PC-3 (cell line): ENCODE measurements at regions not wholly inside any gene's neighbourhood (a gene's known extent, or its start where the extent isn't known, plus 50 kb on each side); places are given as distances from the start of the nearest gene placed in this dataset.

Experiments
- ATAC-seq: fragments of 200-7000 bp; cut with Tn5 transposase; 2 replicates; pipeline ENCODE4 v1.9.1; 2020; ENCODE audit warnings: mild to moderate bottlenecking, moderate library complexity
- BruUV-seq: library from RNA; stranded (reverse); fragments of 400-500 nt; replicated peaks from 2 replicates; lab custom pipeline; 2021; lab: Mats Ljungman, UMichigan
- CTCF ChIA-PET: fragments of 300-600 bp; sonication (Branson Sonifier 250); formaldehyde crosslinking; loops from one replicate; lab custom pipeline; 2022; ENCODE audit warnings: antibody characterized with exemption; lab: Charles Lee
- POLR2A ChIA-PET: fragments of 300-600 bp; sonication (Branson Sonifier 250); formaldehyde crosslinking; loops from one replicate; lab custom pipeline; 2022; ENCODE audit warnings: antibody characterized with exemption; ENCODE audit not compliant: unreplicated experiment; lab: Charles Lee
- DNase-seq: peaks from one replicate; pipeline ENCODE4 v3.0.0-alpha.2; 2015
- H2AFZ ChIP-seq: fragments of 300-600 bp; sonication (generic); 2 replicates; pipeline ENCODE4 v1.6.0; 2016; ENCODE audit warnings: antibody characterized with exemption, low read length
- H3F3A ChIP-seq: fragments of 300-600 bp; sonication (generic); one replicate; pipeline ENCODE4 v1.6.0; 2017; ENCODE audit warnings: antibody characterized with exemption, low read length, control low read depth, mild to moderate bottlenecking; ENCODE audit not compliant: unreplicated experiment
- H3K27ac ChIP-seq: fragments of 300-600 bp; sonication (generic); 2 replicates; pipeline ENCODE4 v1.5.1; 2016; ENCODE audit warnings: mild to moderate bottlenecking, low read length
- H3K27me3 ChIP-seq: fragments of 300-600 bp; sonication (generic); 2 replicates; pipeline ENCODE4 v1.6.1; 2016; ENCODE audit warnings: low read length, mixed read lengths
- H3K36me3 ChIP-seq: fragments of 300-600 bp; sonication (generic); 2 replicates; pipeline ENCODE4 v1.6.1; 2016; ENCODE audit warnings: low read depth, mixed run types, low read length, mixed read lengths
- H3K4me1 ChIP-seq: fragments of 300-600 bp; sonication (generic); 2 replicates; pipeline ENCODE4 v1.5.1; 2016; ENCODE audit warnings: low read length; ENCODE audit not compliant: insufficient read depth
- H3K4me2 ChIP-seq: fragments of 300-600 bp; sonication (generic); 2 replicates; pipeline ENCODE4 v1.6.0; 2016; ENCODE audit warnings: low read length
- H3K4me3 ChIP-seq: fragments of 300-600 bp; sonication (generic); 2 replicates; pipeline ENCODE4 v1.5.1; 2016; ENCODE audit warnings: mild to moderate bottlenecking, low read length, mixed read lengths
- H3K79me2 ChIP-seq: fragments of 300-600 bp; sonication (generic); 2 replicates; pipeline ENCODE4 v1.6.1; 2017; ENCODE audit warnings: low read length, mixed read lengths
- H3K9ac ChIP-seq: fragments of 300-600 bp; sonication (generic); 2 replicates; pipeline ENCODE4 v1.6.0; 2016; ENCODE audit warnings: mild to moderate bottlenecking, low read length
- H3K9me2 ChIP-seq: fragments of 300-600 bp; sonication (generic); replicated peaks from 2 replicates; pipeline ENCODE4 v1.6.1; 2016; ENCODE audit warnings: mixed run types, low read length, mixed read lengths
- H3K9me3 ChIP-seq: fragments of 300-600 bp; sonication (generic); 2 replicates; pipeline ENCODE4 v1.6.1; 2016; ENCODE audit warnings: low read length, mixed read lengths
- H4K20me1 ChIP-seq: fragments of 300-600 bp; sonication (generic); 2 replicates; pipeline ENCODE4 v1.6.1; 2016; ENCODE audit warnings: low read length, mixed read lengths
- EZH2 ChIP-seq: fragments of 300-600 bp; sonication (generic); IDR thresholded peaks from one replicate; pipeline ENCODE4 v1.6.1; 2017; ENCODE audit warnings: antibody characterized with exemption, mild to moderate bottlenecking, low read length; ENCODE audit not compliant: unreplicated experiment
- EZH2phosphoT487 ChIP-seq: fragments of 300-600 bp; sonication (generic); IDR thresholded peaks from 2 replicates; pipeline ENCODE4 v1.6.1; 2018; ENCODE audit warnings: mild to moderate bottlenecking, antibody characterized with exemption, low read length, borderline replicate concordance
- intact Hi-C: fragments of 100-400 bp; cut with micrococcal nuclease; formaldehyde crosslinking; loops from 2 replicates; pipeline ENCODE4 v1.9.0; 2023
- TF ChIP-seq, protein P1 (sequence below): fragments of 300-600 bp; sonication (generic); conservative IDR thresholded peaks from 2 replicates; pipeline ENCODE4 v1.5.1; 2017; ENCODE audit warnings: antibody characterized with exemption, low read depth, mild to moderate bottlenecking, low read length

DNA sequence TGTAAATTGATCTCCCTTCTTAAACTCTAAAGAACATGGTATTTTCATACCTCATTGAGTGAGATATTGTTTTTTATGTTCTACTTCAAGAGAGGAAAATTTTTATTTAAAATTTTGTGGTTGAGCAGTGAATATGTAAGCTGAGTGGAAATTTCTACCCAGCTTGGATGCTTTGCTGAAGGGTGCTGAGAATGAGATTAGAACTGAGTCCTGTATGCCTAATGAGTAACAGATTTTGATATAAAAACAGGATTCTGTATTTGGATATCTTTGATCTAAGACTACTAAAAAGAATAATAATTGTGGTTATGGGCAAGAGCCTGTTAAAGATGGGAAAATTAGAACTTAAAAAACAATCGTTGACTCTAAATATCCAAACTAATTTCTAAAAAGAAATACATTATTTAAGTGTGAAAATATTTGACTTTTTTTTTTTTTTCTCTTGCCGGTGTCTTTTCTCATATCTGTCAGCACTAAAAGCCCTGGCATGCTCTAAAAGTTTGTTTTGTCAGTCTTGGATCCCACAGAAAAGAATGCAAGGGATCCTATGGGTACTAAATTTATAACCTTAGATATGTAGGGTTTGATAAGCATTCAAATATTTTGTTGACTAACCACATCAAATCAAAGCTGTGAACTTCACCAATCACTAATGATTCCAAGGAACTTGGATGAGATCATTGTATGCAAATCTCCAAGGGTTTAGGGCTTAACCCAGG lies 652.3 kb downstream of the PTPRC start:
- intact Hi-C loops: no loop called here
- Histone ChIP-seq H3K79me2 (no peaks in the 10 kb centered on the region), H4K20me1 (no peaks in the 10 kb centered on the region), H3K4me2 (no peak overlapping the region), H3F3A (no peaks in the 10 kb centered on the region), H3K9me3 (no peaks in the 10 kb centered on the region), H3K27me3 (no peaks in the 10 kb centered on the region), H3K27ac (no peak overlapping the region), H3K4me3 (no peak overlapping the region), H3K9me2 (no peaks in the 10 kb centered on the region), H3K36me3 (no peaks in the 10 kb centered on the region), H3K4me1 (no peaks in the 10 kb centered on the region), H2AFZ (no peak overlapping the region), H3K9ac (no peak overlapping the region)
- ChIA-PET CTCF (no interaction called here), POLR2A (no interaction called here)
- ATAC-seq (no peak), DNase-seq (no peak)
- no peak for TF ChIP-seq EZH2phosphoT487
- no peak for TF ChIP-seq EZH2
- TF ChIP-seq, protein P1, sequence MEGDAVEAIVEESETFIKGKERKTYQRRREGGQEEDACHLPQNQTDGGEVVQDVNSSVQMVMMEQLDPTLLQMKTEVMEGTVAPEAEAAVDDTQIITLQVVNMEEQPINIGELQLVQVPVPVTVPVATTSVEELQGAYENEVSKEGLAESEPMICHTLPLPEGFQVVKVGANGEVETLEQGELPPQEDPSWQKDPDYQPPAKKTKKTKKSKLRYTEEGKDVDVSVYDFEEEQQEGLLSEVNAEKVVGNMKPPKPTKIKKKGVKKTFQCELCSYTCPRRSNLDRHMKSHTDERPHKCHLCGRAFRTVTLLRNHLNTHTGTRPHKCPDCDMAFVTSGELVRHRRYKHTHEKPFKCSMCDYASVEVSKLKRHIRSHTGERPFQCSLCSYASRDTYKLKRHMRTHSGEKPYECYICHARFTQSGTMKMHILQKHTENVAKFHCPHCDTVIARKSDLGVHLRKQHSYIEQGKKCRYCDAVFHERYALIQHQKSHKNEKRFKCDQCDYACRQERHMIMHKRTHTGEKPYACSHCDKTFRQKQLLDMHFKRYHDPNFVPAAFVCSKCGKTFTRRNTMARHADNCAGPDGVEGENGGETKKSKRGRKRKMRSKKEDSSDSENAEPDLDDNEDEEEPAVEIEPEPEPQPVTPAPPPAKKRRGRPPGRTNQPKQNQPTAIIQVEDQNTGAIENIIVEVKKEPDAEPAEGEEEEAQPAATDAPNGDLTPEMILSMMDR: no peak
- no TSS peak for BruUV-seq

DNA sequence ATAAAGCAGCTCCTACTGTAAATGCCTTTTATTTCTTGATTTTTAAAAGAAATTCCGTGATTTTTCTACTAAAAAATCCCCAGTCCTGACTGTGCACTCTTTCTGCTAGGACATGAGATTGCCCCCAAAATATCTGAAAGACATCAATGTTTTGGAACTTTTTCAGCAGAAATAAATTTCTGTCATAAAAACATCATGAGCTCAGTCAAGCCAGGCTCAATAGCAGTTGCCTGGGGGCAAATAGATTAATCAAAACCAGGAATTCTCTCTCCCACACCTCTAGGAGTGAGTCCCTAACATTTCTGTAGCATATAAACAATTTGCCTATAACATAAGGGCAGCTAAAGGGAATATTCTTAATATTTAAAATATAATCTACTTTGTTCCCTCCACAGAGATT lies 654.1 kb downstream of the PTPRC start:
- Histone ChIP-seq H4K20me1 (no peaks in the 10 kb centered on the region), H3K27ac (no peak overlapping the region)

DNA sequence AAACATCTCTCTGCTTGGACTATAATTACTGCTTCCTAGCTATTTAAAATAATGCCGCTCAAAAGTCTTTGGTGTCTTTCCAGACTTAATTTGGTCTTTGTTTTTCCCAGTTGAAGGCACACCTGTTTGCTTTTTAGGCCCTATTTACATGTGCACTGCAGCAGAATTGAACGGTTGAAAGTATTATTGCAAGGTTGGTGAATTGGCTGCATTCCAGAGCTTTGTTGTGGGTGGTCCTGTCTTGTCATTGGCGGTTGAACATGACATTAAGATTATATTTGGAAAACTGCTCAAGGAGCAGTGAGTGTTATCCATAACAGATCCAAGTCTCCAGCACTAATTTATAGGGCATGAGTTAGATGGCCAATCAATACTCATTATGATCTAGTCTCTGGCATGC lies 656.3 kb downstream of the PTPRC start:
- ATAC-seq (no peak), DNase-seq (no peak)
- Histone ChIP-seq H4K20me1 (no peaks in the 10 kb centered on the region), H3K27me3 (no peaks in the 10 kb centered on the region), H3K4me2 (no peak overlapping the region), H3K4me3 (no peak overlapping the region), H3K9me3 (no peaks in the 10 kb centered on the region), H3K36me3 (no peaks in the 10 kb centered on the region), H3K79me2 (no peaks in the 10 kb centered on the region), H3K27ac (no peak overlapping the region), H3K9ac (no peak overlapping the region), H2AFZ (no peak overlapping the region), H3K4me1 (no peaks in the 10 kb centered on the region), H3K9me2 (no peaks in the 10 kb centered on the region), H3F3A (no peaks in the 10 kb centered on the region)
- POLR2A ChIA-PET: no interaction called here
- TF ChIP-seq EZH2 (no peak), EZH2phosphoT487 (no peak)
- TF ChIP-seq, protein P1: no peak
- BruUV-seq: no TSS peak
- intact Hi-C loops: no loop called here
- CTCF ChIA-PET: no interaction called here

More for the DNA sequence above, 654.1 kb downstream of the PTPRC start:
- Histone ChIP-seq H3K9ac (no peak overlapping the region), H3F3A (no peaks in the 10 kb centered on the region), H3K27me3 (no peaks in the 10 kb centered on the region), H2AFZ (no peak overlapping the region), H3K36me3 (no peaks in the 10 kb centered on the region), H3K79me2 (no peaks in the 10 kb centered on the region), H3K9me3 (no peaks in the 10 kb centered on the region), H3K4me2 (no peak overlapping the region), H3K9me2 (no peaks in the 10 kb centered on the region), H3K4me1 (no peaks in the 10 kb centered on the region), H3K4me3 (no peak overlapping the region)
- TF ChIP-seq EZH2: no peak
- TF ChIP-seq, protein P1: no peak
- TF ChIP-seq EZH2phosphoT487: no peak
- DNase-seq: no peak
- ATAC-seq: no peak
- BruUV-seq: no TSS peak
- intact Hi-C loops: no loop called here
- POLR2A ChIA-PET: no interaction called here
- CTCF ChIA-PET: no interaction called here
